Posterior cingulate gyrus (tissue), 11 donors: ENCODE measurements at regions not wholly inside any gene's neighbourhood (a gene's known extent, or its start where the extent isn't known, plus 50 kb on each side); places are given as distances from the start of the nearest gene placed in this dataset.

ENCODE experiments used
- DNase-seq, 10 donors: peaks; one replicate each; pipeline versions ENCODE4 v3.0.0 to v3.0.0-alpha.2; 2020 to 2021; ENCODE audit warnings: mixed read lengths in 3 of 10
- intact Hi-C: fragments of 100-400 bp; cut with DNase I; formaldehyde crosslinking; loops from one replicate; pipeline ENCODE4 v1.15.1; 2023

GRCh38 chr1:79817031-79817560 lies 810.6 kb upstream of the ADGRL4 start:
- intact Hi-C loops: no loop called here
- DNase-seq: no peak

GRCh38 chr1:79815115-79815514 lies 808.6 kb upstream of the ADGRL4 start:
- intact Hi-C loops: no loop called here
- no peak for DNase-seq

GRCh38 chr1:79811173-79811572 lies 804.6 kb upstream of the ADGRL4 start:
- no peak for DNase-seq
- intact Hi-C loops: no loop called here

GRCh38 chr1:79808816-79809475 lies 802.4 kb upstream of the ADGRL4 start:
- no peak for DNase-seq
- intact Hi-C loops: no loop called here

GRCh38 chr1:79807816-79808215 lies 801.3 kb upstream of the ADGRL4 start:
- DNase-seq: no peak
- intact Hi-C loops: no loop called here

GRCh38 chr1:79797487-79797886 lies 791.0 kb upstream of the ADGRL4 start:
- DNase-seq: no peak
- intact Hi-C loops: no loop called here

- DNase-seq: peak in 1 of 10 donors; percentile 61
- intact Hi-C loops: no loop called here
Observed at GRCh38 chr1:79796434-79796833, 789.9 kb upstream of the ADGRL4 start.

- intact Hi-C loops: no loop called here
- DNase-seq: no peak
Observed at GRCh38 chr1:79792219-79792930, 785.8 kb upstream of the ADGRL4 start.

- intact Hi-C loops: no loop called here
- no peak for DNase-seq
Observed at GRCh38 chr1:79791488-79792218, 785.1 kb upstream of the ADGRL4 start.

- intact Hi-C loops: no loop called here
Observed at GRCh38 chr1:79790950-79791349, 784.4 kb upstream of the ADGRL4 start.

GRCh38 chr1:79787631-79788030 lies 781.1 kb upstream of the ADGRL4 start:
- no peak for DNase-seq
- intact Hi-C loops: no loop called here

More at GRCh38 chr1:79790950-79791349, 784.4 kb upstream of the ADGRL4 start:
- DNase-seq: no peak

- intact Hi-C loops: no loop called here
- no peak for DNase-seq
Observed at GRCh38 chr1:79785964-79786363, 779.4 kb upstream of the ADGRL4 start.

GRCh38 chr1:79785561-79785960 lies 779.0 kb upstream of the ADGRL4 start:
- intact Hi-C loops: no loop called here

GRCh38 chr1:79781261-79781660 lies 774.7 kb upstream of the ADGRL4 start:
- DNase-seq: no peak
- intact Hi-C loops: no loop called here

More at GRCh38 chr1:79785561-79785960, 779.0 kb upstream of the ADGRL4 start:
- no peak for DNase-seq

- intact Hi-C loops: no loop called here
- DNase-seq: no peak
Observed at GRCh38 chr1:79777481-79778219, 771.1 kb upstream of the ADGRL4 start.

GRCh38 chr1:79775402-79775801 lies 768.9 kb upstream of the ADGRL4 start:
- intact Hi-C loops: no loop called here
- no peak for DNase-seq

- intact Hi-C loops: no loop called here
- no peak for DNase-seq
Observed at GRCh38 chr1:79773385-79773784, 766.9 kb upstream of the ADGRL4 start.

- intact Hi-C loops: no loop called here
- no peak for DNase-seq
Observed at GRCh38 chr1:79762461-79762860, 755.9 kb upstream of the ADGRL4 start.

- no peak for DNase-seq
- intact Hi-C loops: no loop called here
Observed at GRCh38 chr1:79760531-79760930, 754.0 kb upstream of the ADGRL4 start.

- intact Hi-C loops: no loop called here
- DNase-seq: no peak
Observed at GRCh38 chr1:79749607-79750006, 743.1 kb upstream of the ADGRL4 start.

- intact Hi-C loops: no loop called here
- DNase-seq: no peak
Observed at GRCh38 chr1:79745929-79746328, 739.4 kb upstream of the ADGRL4 start.
